ENCODE measurements at regions not wholly inside any gene's neighbourhood (a gene's known extent, or its start where the extent isn't known, plus 50 kb on each side); places are given as distances from the start of the nearest gene placed in this dataset.

- TF ChIP-seq EZH2 (IDR thresholded peaks at IDR 0.05; ENCODE audit: borderline replicate concordance) (no peak), EZH2phosphoT487 (IDR thresholded peaks at IDR 0.05; ENCODE audit: low read depth, severe bottlenecking, unreplicated experiment) (no peak), CTCF (IDR thresholded peaks at IDR 0.05; ENCODE audit: poor library complexity) (no peak)
- H3K36me3 ChIP-seq (replicated peaks; ENCODE audit: insufficient read depth, low read depth): no peaks in the 10 kb centered on the region
- no peaks in the 10 kb centered on the region for H3K79me2 ChIP-seq
- H2AFZ ChIP-seq: no peak overlapping the region
- no peak overlapping the region for H3K4me3 ChIP-seq
- DNase-seq (ENCODE audit: low spot score): no peak
- WGBS (ENCODE audit: low lambda C conversion rate, missing lambda C conversion rate): 71% methylated on average over 3 of the region's 3 CpGs
- H3K27ac ChIP-seq: no peak overlapping the region
- H3K9me3 ChIP-seq (ENCODE audit: low read depth): no peaks in the 10 kb centered on the region
- no peaks in the 10 kb centered on the region for H4K20me1 ChIP-seq (ENCODE audit: insufficient read depth, poor library complexity, severe bottlenecking)
- no peaks in the 10 kb centered on the region for H3K27me3 ChIP-seq
- H3K4me2 ChIP-seq: no peak overlapping the region
- H3K9me2 ChIP-seq (replicated peaks; ENCODE audit: insufficient read depth): no peaks in the 10 kb centered on the region
- no peaks in the 10 kb centered on the region for H3K4me1 ChIP-seq (ENCODE audit: insufficient read depth)
Observed at GRCh38 chr18:60191926-60192325, 180.6 kb downstream of the MC4R start.

GRCh38 chr18:60189856-60190255 is 182.7 kb downstream of the MC4R start:
- Histone ChIP-seq H3K9me3 (ENCODE audit: low read depth) (no peaks in the 10 kb centered on the region), H3K9me2 (replicated peaks; ENCODE audit: insufficient read depth) (no peaks in the 10 kb centered on the region), H3K27ac (no peak overlapping the region), H3K4me2 (no peak overlapping the region), H3K79me2 (no peaks in the 10 kb centered on the region), H2AFZ (no peak overlapping the region), H4K20me1 (ENCODE audit: insufficient read depth, poor library complexity, severe bottlenecking) (no peaks in the 10 kb centered on the region), H3K4me3 (no peak overlapping the region), H3K27me3 (no peaks in the 10 kb centered on the region), H3K4me1 (ENCODE audit: insufficient read depth) (no peaks in the 10 kb centered on the region), H3K36me3 (replicated peaks; ENCODE audit: insufficient read depth, low read depth) (no peaks in the 10 kb centered on the region)
- 59% methylated on average over 2 of the region's 2 CpGs for WGBS (ENCODE audit: low lambda C conversion rate, missing lambda C conversion rate)
- TF ChIP-seq EZH2phosphoT487 (IDR thresholded peaks at IDR 0.05; ENCODE audit: low read depth, severe bottlenecking, unreplicated experiment) (no peak), CTCF (IDR thresholded peaks at IDR 0.05; ENCODE audit: poor library complexity) (no peak), EZH2 (IDR thresholded peaks at IDR 0.05; ENCODE audit: borderline replicate concordance) (no peak)
- DNase-seq (ENCODE audit: low spot score): peak; percentile 7

GRCh38 chr18:60188958-60189357 is 183.6 kb downstream of the MC4R start:
- WGBS (ENCODE audit: low lambda C conversion rate, missing lambda C conversion rate): 65% methylated on average over 4 of the region's 4 CpGs
- DNase-seq (ENCODE audit: low spot score): no peak
- H3K4me2 ChIP-seq: no peak overlapping the region
- no peaks in the 10 kb centered on the region for H3K4me1 ChIP-seq (ENCODE audit: insufficient read depth)
- H4K20me1 ChIP-seq (ENCODE audit: insufficient read depth, poor library complexity, severe bottlenecking): no peaks in the 10 kb centered on the region
- H3K9me2 ChIP-seq (replicated peaks; ENCODE audit: insufficient read depth): no peaks in the 10 kb centered on the region
- H3K9me3 ChIP-seq (ENCODE audit: low read depth): no peaks in the 10 kb centered on the region
- H3K27me3 ChIP-seq: no peaks in the 10 kb centered on the region
- no peaks in the 10 kb centered on the region for H3K36me3 ChIP-seq (replicated peaks; ENCODE audit: insufficient read depth, low read depth)
- no peak overlapping the region for H2AFZ ChIP-seq
- no peaks in the 10 kb centered on the region for H3K79me2 ChIP-seq
- peak overlapping the region; percentile 2 for H3K27ac ChIP-seq
- no peak overlapping the region for H3K4me3 ChIP-seq
- TF ChIP-seq EZH2 (IDR thresholded peaks at IDR 0.05; ENCODE audit: borderline replicate concordance) (no peak), EZH2phosphoT487 (IDR thresholded peaks at IDR 0.05; ENCODE audit: low read depth, severe bottlenecking, unreplicated experiment) (no peak), CTCF (IDR thresholded peaks at IDR 0.05; ENCODE audit: poor library complexity) (no peak)

- H3K4me1 ChIP-seq (ENCODE audit: insufficient read depth): no peaks in the 10 kb centered on the region
- no peak overlapping the region for H3K27ac ChIP-seq
- no peaks in the 10 kb centered on the region for H3K9me2 ChIP-seq (replicated peaks; ENCODE audit: insufficient read depth)
- H2AFZ ChIP-seq: no peak overlapping the region
- H4K20me1 ChIP-seq (ENCODE audit: insufficient read depth, poor library complexity, severe bottlenecking): no peaks in the 10 kb centered on the region
- no peaks in the 10 kb centered on the region for H3K79me2 ChIP-seq
- H3K4me3 ChIP-seq: no peak overlapping the region
- DNase-seq (ENCODE audit: low spot score): no peak
- no peak overlapping the region for H3K4me2 ChIP-seq
- no peaks in the 10 kb centered on the region for H3K9me3 ChIP-seq (ENCODE audit: low read depth)
- TF ChIP-seq CTCF (IDR thresholded peaks at IDR 0.05; ENCODE audit: poor library complexity): no peak
- H3K36me3 ChIP-seq (replicated peaks; ENCODE audit: insufficient read depth, low read depth): no peaks in the 10 kb centered on the region
- 76% methylated on average over 1 of the region's 1 CpG for WGBS (ENCODE audit: low lambda C conversion rate, missing lambda C conversion rate)
- no peaks in the 10 kb centered on the region for H3K27me3 ChIP-seq
Observed at GRCh38 chr18:60182223-60182622, 190.4 kb downstream of the MC4R start.
